WTC11 (cell line): ENCODE measurements at regions not wholly inside any gene's neighbourhood (a gene's known extent, or its start where the extent isn't known, plus 50 kb on each side); places are given as distances from the start of the nearest gene placed in this dataset.

Experiments used
- ATF3 ChIP-seq: sonication (generic); formaldehyde crosslinking; conservative IDR thresholded peaks from 2 replicates; pipeline ENCODE4 v1.8.1; 2022; ENCODE audit warnings: mild to moderate bottlenecking, missing genetic modification reagents
- CTCF ChIP-seq: fragments of 200-600 bp; IDR thresholded peaks from 2 replicates; pipeline ENCODE4 v1.8.0; 2022; ENCODE audit warnings: antibody characterized with exemption
- E2F4 ChIP-seq: sonication (generic); formaldehyde crosslinking; IDR thresholded peaks from 2 replicates; pipeline ENCODE4 v1.8.1; 2022; ENCODE audit warnings: low read depth, mild to moderate bottlenecking, moderate library complexity, missing genetic modification reagents, borderline replicate concordance
- E2F5 ChIP-seq: sonication (generic); formaldehyde crosslinking; IDR thresholded peaks from 2 replicates; pipeline ENCODE4 v1.8.1; 2022; ENCODE audit warnings: mild to moderate bottlenecking, moderate library complexity, missing genetic modification reagents
- GABPB1 ChIP-seq: sonication (generic); formaldehyde crosslinking; IDR thresholded peaks from 2 replicates; pipeline ENCODE4 v1.8.1; 2023; ENCODE audit warnings: mild to moderate bottlenecking, missing genetic modification reagents
- HMGA2 ChIP-seq: fragments of 250-450 bp; sonication (Bioruptor Pico); IDR thresholded peaks from 2 replicates; pipeline ENCODE4 v1.4.0; 2021; ENCODE audit warnings: mild to moderate bottlenecking, moderate library complexity
- MAX ChIP-seq: sonication (generic); formaldehyde crosslinking; IDR thresholded peaks from 2 replicates; pipeline ENCODE4 v1.8.0; 2022; ENCODE audit warnings: mild to moderate bottlenecking, missing genetic modification reagents
- ZSCAN18 ChIP-seq: fragments of 250-450 bp; sonication (Bioruptor Pico); IDR thresholded peaks from 2 replicates; pipeline ENCODE4 v2.1.2; 2022; ENCODE audit warnings: mild to moderate bottlenecking, moderate library complexity

GRCh38 chr6:113403966-113404595 lies 453.1 kb upstream of the MARCKS start:
- TF ChIP-seq GABPB1 (CRISPR knock-in tag) (no peak), CTCF (no peak), E2F5 (CRISPR knock-in tag) (no peak), MAX (CRISPR knock-in tag) (no peak), ZSCAN18 (CRISPR knock-in tag) (no peak), E2F4 (CRISPR knock-in tag) (no peak), ATF3 (CRISPR knock-in tag) (no peak), HMGA2 (no peak)
